ENCODE measurements at regions not wholly inside any gene's neighbourhood (a gene's known extent, or its start where the extent isn't known, plus 50 kb on each side); places are given as distances from the start of the nearest gene placed in this dataset.

DNA sequence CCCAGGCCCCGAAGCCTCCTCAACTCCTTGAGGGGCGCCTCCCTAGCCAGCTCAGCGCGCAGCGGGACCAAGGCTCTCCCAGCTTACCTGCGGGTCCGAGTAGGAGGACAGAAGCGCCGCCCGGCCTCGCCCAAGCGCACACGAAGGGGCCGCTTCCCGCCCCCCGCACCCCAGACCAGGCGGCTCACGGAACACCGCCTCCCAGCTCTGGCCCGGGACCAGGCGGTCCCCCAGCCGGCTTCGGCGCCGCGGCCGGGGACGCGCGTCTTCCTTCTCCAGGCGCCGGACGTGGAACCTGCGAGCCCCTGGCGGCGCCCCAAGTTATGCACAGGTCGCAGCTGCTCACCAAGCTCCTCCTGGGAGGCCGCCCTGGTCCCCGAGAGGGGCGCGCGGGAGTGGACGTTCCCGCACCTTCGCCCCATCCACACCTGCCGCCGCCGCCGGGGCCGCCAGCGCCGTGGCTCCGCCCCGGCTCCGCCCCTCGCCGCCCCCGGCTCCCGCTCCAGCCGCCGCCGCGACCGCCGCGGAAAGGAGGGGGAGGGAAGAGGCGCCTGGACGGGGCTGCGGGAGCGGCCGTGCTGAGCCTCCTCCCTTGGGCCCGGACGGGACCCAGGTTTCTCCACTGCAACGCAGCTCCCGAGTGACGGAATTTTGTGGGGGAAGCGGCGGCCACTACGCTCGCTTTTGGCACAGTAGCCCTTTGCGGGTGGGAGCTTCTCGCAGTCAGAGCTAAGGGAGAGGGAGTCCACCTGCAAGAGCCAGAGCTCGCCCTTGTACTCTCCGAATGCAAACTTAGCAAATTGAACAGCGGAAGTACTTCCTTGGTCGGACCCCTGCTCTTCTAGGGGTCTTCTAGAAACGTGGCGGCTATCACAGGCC is 77.5 kb upstream of the IFNE start:
- DNase-seq = peak; percentile 41
- no peak for ATAC-seq (ENCODE audit: poor library complexity)
- intact Hi-C loops (cut with DNase I) = no loop called here

DNA sequence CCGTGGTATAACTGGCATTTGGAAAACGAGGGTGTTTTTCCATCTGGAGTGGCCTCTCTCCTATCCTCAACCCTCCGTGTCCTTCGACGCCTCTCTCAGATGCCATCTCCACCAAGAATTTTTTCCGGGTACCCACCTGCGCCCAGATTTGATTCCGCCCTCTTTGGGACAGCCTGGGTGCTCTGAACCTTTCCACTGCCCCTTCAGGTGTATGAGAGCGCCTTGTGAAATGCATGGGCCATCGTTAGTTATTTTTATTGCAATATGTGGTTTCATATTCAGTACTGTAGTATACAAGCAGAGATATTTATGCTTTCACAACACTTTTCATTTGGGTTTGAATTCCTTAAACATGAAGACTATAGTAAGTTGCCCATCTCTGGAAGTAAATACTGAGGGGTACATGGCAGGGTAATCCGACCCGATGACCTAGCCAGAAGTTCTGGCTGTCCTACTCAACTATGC is 78.2 kb upstream of the IFNE start:
- ATAC-seq (ENCODE audit: poor library complexity) (no peak), DNase-seq (no peak)
- intact Hi-C loops (cut with DNase I) = no loop called here

DNA sequence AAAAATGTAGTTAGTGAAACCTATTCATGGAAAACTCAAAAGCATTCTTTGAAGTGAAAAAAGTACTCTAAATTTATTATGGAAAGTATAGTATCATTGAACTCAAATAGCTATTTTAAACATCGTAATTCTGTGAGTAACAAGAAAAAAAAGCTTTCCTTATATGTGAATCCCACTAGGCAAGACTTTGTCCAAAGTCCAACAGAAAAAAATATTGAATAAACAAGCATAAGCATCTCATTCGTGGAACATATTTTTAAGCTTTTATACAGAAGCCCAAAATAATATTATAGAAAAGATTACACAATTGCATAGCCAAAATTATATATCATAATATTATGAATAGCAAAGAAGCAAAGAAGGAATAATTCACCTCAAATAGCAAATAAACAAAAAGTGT is 79.4 kb upstream of the IFNE start:
- DNase-seq (no peak), ATAC-seq (ENCODE audit: poor library complexity) (no peak)
- intact Hi-C loops (cut with DNase I) = no loop called here

DNA sequence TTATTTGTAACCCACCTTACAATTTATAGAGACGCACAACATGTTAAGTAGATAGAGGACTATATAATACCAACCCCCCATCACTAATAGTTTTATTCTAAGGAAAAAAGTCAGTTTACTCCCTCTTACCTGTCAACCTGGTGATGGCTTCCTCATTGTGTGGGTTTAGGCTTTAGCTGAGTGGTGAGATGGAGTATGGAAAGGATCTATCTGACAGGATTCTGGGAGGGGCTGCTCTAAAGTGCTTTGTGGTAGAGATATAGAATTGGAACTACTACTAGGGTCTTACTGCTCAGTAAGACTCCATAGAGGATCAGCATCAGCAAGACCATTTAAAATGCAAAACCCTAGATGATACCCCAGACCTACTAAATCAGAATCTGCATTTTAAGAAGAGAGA is 82.1 kb upstream of the IFNE start:
- no peak for DNase-seq
- intact Hi-C loops (cut with DNase I) = no loop called here
- ATAC-seq (ENCODE audit: poor library complexity) = no peak

DNA sequence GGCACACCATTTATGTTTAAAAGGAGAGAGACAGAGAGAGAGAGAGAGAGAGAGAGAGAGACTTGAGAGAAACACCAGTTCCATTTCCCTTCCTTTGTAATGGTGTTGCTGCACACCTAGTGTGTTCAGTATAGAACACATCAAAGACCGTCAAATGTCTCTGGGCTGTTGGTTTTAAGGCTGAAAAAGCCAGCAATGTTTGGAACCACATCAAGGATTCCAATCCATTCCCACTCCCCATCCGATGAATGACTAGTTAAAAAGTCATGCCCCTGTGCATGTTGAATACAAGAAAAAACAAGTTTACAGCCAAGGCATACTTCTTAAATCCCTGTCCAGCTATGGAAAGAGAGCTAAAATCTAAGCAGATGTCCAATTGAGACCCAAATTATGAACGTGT is 83.0 kb upstream of the IFNE start:
- no peak for ATAC-seq (ENCODE audit: poor library complexity)
- intact Hi-C loops (cut with DNase I) = no loop called here
- no peak for DNase-seq

DNA sequence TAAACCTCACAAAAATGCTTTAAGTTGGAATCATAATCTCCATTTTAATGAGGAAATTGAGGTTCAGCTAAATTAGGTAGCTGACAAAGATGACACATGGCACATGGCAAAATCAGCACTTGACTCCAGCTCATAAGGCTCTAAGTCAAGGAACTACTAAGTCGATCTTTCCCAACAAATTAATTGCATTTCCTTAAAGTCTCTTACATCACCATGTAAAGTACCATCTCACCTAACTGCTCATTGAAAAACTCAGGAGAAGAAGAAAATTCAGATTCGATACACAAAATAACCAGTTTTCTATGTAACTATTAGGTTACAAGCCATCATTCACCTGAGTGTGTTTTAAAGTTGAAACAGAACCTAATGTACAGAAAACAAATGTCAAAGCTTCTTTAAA is 85.8 kb upstream of the IFNE start:
- DNase-seq = no peak
- intact Hi-C loops (cut with DNase I) = no loop called here
- no peak for ATAC-seq (ENCODE audit: poor library complexity)

DNA sequence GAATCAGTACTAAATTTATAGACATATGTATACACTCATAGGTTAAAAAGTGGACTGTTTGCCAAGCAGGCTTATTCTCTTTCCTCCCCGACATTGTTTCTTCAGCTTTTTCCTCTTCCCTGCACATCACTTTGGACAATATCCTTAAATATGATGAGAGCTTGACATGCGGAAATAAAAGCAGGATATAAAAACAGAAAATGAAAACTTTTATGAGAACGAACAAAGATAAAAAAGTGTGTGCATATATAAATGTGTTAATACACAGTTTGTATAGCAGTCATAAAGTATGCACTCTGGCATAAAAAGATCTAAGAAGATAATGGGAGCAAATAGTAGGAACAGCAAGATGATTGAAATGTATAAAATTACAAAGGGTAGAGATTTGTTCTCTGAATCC is 86.4 kb upstream of the IFNE start:
- ATAC-seq (ENCODE audit: poor library complexity) = no peak
- DNase-seq = no peak
- intact Hi-C loops (cut with DNase I) = no loop called here

DNA sequence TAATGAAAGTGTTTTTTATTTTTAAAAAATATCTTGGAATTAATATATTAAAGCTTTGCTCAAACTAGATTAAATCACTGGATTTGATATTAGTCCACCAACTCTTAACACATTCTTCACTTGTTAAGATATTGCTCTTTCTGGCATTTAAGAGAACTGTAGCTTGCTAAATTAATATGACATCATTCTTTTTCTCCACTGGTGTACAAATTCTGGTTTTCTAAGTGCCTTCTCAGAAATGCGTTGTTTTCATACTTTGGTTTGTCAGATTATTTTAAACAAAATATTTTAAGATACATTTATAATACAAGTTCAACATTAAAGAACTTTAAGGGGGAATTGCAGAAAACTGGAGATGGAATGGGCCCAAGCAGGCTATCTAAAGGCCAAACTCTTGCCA is 87.6 kb upstream of the IFNE start:
- intact Hi-C loops (cut with DNase I) = no loop called here
- ATAC-seq (ENCODE audit: poor library complexity) (no peak), DNase-seq (no peak)

DNA sequence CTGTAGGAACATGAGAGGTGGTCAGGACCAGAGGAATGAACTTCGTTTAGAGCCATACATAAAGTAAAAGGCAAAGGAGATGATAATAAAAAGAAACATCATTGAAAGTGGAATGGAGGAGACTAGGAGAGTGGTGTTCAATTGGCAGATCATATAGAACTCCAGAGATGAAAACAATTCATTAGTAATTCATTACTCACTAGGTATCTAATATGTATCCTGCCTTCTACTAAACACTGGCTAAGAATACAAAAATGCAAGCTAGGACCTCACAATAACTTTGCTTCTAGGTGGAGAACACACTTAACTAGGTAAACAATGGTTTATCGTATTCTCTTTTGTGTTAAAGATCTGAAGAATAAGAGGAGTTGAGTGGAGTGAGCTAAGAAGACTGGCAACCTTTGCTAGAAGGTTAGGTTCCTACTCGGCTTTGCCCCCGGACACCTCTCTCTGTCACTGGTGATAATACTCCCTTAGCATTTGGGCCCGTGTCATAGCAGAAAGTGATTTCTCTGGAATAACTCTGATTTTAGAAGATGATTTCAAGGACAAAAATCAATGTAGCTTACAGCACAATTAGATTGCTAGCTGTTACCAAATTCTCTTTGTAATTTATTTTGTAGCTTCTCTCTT is 88.6 kb upstream of the IFNE start:
- ATAC-seq (ENCODE audit: poor library complexity) (no peak), DNase-seq (no peak)
- intact Hi-C loops (cut with DNase I) = no loop called here

DNA sequence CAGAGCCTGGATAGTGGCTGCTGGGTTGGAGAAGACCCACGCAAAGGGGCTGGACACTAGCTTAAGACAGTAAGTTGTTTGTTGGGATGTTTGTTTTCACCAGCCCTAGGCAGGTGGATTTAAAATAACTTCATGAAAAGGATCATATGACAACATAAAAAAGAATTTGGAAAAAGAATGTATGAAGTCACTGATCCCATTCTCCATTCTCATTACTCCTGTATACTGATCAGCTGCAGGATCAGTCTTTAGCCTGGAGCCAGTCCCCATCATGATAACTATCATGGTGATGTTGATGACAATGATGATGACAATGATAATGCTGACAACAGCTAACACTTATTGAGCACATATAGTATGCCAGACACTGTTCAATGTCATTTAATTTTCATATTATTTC is 92.1 kb upstream of the IFNE start:
- no peak for DNase-seq
- no peak for ATAC-seq (ENCODE audit: poor library complexity)
- intact Hi-C loops (cut with DNase I) = no loop called here

DNA sequence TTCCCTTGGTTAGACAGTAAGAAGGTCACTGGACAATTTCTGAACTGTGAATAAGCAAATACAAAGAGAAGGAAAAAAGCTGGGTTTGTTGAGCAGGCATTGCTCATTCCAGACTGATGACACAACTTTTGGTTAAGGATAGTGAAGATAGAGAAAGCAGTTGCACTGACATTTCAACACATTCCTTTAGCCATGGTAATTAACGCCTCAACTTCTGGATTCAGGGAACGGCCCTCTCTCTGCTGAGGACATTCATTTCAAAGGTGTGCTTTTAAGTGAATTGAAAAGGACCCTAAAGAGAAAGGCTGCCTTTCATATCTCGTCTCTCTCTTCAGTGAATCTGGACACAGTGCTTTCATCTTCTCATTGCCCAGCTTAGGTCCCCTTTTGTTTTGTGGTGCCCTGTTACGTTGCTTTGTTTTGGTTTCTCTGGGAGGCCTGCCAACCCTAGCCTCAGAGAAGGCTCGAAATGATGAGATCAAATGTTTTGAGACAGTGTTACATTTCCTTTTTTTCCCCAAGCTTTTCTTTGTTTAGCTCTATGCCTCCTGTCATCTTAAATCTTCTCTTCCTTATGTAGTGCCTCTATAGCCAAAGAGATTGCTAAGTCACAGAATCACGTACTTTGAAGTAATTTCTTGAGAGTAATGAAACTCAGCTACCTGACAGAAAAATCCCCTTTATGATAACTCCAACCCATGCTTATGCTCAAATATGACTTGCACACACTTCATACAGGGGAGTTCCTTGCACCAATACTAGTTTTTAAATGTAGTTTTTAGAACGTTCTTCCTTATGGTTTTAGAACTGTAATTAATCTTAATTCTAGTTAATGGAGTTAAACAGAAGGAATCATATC is 94.4 kb upstream of the IFNE start:
- peak; percentile 48 for ATAC-seq (ENCODE audit: poor library complexity)
- intact Hi-C loops (cut with DNase I) = no loop called here
- no peak for DNase-seq

DNA sequence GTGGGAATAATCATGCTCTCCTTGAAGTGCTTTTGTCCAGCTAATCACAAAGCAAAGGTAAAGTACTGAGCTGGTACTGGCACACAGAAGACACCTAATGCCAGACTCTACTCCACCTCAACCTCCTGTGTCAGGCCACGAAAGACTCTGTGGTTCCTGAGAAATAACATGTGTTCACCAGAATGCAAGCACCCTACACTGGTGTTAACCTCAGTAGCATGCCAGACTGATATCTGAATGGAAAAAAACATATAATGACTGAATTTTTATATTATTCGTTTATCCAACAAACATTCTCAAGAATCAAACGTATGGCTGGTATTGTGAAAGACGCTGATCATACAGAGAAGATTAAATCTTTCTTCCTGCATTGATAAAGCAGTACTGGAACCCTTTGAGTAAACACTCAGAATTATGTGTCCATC is 97.1 kb upstream of the IFNE start:
- intact Hi-C loops (cut with DNase I) = no loop called here
- no peak for DNase-seq
- no peak for ATAC-seq (ENCODE audit: poor library complexity)

DNA sequence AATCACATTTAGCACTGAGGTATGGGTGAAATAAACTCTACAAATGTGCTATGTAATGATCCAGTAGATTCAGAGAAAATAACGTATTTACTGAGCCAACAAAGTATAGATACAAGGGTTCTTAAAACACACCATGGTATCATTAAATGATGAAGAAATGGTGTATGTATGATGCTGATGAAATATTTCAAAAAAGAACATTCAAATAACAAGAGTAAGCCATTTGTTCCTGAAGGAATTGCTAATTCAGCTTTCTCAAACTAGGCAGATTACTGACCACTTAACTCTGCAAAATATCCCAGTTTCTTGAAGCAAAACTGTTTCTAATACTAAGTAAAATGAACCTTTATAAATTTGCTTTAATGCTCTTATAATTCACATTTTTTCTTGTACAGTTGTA is 97.6 kb upstream of the IFNE start:
- ATAC-seq (ENCODE audit: poor library complexity) (no peak), DNase-seq (no peak)
- intact Hi-C loops (cut with DNase I) = no loop called here

DNA sequence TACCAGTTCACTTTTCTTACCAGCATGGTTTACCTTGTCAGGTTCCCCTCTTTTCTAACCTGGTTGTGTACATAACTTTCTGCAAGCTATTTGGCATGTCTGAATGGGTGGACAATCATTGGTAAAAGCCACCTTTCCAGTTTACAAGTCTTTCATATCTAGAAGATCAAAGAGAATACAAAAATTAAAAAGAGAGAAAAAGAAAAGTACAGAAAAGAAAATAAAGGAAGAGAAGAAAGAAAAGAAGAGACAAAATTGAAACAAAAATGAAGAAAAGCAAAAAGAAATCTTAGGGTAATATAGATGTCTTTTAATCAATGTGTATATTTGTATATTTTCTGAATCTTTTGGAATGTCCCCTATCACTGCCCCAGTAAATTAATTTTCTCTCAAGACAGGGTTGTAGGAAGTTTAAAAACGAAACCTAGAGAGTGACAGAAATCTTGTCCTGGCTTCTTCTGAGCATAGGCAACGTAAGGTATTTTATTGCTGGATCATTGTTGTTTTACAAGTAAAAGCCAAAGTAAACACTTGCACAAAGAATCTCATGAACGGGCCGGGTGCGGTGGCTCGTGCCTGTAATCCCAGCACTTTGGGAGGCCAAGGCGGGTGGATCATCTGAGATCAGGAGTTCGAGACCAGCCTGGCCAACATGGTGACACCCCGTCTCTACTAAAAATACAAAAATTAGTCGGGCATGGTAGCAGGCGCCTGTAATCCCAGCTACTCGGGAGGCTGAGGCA is 98.7 kb upstream of the IFNE start:
- intact Hi-C loops (cut with DNase I) = no loop called here
- ATAC-seq (ENCODE audit: poor library complexity) = no peak
- no peak for DNase-seq

DNA sequence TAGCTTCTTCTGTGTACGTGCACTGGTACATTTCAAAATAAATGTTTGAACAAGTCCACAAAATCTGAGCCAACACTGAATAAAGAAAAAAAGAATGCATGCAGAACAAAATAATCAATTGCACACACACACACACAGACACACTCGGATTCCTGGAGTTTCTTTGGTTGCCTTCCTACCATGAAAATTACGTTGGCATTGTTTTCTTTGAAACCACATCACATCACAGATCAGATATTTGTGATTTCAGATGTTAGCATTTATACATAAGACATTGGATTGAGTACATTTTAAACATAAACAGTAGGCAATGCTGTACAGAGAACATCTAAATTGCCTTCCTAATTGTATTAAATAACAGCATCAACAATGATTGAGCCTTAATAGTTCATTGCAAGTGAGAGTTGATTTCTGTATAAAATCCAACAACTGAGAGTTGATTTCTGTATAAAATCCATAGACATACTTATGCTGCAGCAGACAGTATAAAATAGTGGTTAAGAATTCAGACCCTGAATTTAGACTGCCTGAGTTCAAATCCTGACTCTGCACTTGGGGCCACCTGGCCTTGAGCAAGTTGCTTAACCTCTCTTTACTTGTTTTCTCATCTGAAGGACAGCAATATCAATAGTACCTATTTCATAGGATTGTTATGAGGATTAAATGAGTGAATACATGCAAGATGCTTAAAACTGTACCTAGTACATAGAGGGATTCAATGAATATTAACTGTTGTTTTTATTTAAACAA is 101.7 kb upstream of the IFNE start:
- ATAC-seq (ENCODE audit: poor library complexity) (no peak), DNase-seq (no peak)
- intact Hi-C loops (cut with DNase I) = no loop called here

DNA sequence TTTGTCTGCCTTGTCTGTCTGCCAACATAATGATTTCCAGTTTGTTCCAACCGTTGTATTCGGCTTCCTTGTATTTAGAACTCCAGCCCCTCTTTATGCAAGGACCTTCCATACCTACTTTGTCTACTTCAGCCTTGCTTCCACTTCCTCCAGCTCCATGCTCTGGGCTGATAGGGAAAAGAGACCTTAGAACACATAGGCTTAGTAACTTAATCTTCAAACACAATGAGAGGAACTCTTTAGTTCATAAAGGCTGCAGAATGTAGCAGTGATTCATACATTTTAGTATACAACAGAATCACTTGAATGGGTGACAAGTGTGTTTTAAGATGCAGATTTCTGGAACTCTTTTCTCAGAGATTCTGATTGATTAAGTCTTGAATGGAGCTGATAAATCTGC is 102.8 kb upstream of the IFNE start:
- ATAC-seq (ENCODE audit: poor library complexity) = no peak
- intact Hi-C loops (cut with DNase I) = no loop called here
- DNase-seq = no peak

DNA sequence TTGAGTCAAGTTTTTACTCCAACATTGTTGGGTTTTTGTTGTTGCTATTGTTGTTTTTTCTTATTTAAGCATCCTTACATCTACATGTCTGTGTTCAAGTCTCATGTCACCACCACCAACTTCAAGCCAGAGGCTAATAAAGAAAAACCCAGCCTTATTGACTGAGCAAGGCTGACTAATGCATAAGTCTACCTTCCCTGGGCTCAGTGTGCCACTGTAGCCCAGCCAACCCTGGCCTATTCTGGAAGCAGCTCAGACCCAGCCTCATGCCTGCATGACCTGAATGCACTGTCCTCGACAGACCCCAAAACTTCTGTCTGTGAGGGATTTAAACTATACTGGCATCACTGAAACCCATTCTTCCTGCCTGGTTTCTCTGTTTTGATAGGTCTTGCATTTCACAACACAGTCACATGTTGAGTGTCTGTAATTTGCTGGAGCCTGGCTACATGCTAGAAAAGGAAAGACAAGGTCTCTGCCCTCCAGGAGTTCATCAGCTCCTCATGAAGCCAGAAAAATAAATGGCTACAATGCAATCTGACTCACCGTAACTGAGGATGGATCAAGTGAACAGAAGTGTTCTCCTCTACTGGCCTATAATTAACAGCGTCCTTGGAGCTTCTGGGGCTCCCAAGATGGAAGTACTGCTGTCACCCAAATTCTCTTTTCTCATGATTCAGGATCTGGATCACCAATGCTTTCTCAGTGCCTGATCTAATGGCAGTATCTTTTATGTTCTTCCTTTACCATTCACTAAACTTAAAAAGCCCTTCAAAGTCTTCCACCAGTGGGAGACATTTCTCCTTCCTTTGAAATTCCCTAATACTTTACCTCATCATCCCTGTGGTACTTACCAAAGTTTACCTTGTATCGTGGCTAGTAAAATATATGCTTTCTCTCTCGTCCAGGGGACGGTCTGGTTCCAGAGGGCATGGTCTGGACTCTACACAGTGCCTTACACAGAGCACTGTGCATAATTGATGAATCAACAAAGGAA is 103.9 kb upstream of the IFNE start:
- intact Hi-C loops (cut with DNase I) = no loop called here
- DNase-seq = no peak
- no peak for ATAC-seq (ENCODE audit: poor library complexity)
